Upper lobe of right lung (tissue), 1 donor: ENCODE measurements at regions not wholly inside any gene's neighbourhood (a gene's known extent, or its start where the extent isn't known, plus 50 kb on each side); places are given as distances from the start of the nearest gene placed in this dataset.
A peak's percentile ranks its signal among the peaks of the same experiment; 100 is the strongest.
"Not testable (repeated sequence)": the region's sequence is repeated elsewhere in the genome, so short reads cannot be mapped to it uniquely, and the experiment has no call there.

Source experiments
- ATAC-seq: fragments of 200-7000 bp; cut with Tn5 transposase; one replicate; pipeline ENCODE4 v1.9.1; 2020; ENCODE audit warnings: mild to moderate bottlenecking, moderate library complexity
- DNase-seq: peaks from one replicate; pipeline ENCODE4 v3.0.0-alpha.2; 2020
- H3K27ac ChIP-seq: fragments of 200-600 bp; one replicate; pipeline ENCODE4 v1.8.0; 2022
- H3K27me3 ChIP-seq: fragments of 200-600 bp; one replicate; pipeline ENCODE4 v1.8.0; 2022; ENCODE audit warnings: mild to moderate bottlenecking
- H3K36me3 ChIP-seq: fragments of 200-600 bp; one replicate; pipeline ENCODE4 v1.8.0; 2022
- H3K4me1 ChIP-seq: fragments of 200-600 bp; one replicate; pipeline ENCODE4 v1.8.0; 2022
- H3K4me3 ChIP-seq: fragments of 200-600 bp; one replicate; pipeline ENCODE4 v1.8.0; 2022; ENCODE audit warnings: mild to moderate bottlenecking
- H3K9me3 ChIP-seq: fragments of 200-600 bp; one replicate; pipeline ENCODE4 v1.8.0; 2022
- CTCF ChIP-seq: fragments of 200-600 bp; IDR thresholded peaks from one replicate; pipeline ENCODE4 v1.8.0; 2022; ENCODE audit warnings: antibody characterized with exemption
- intact Hi-C: fragments of 100-400 bp; cut with DNase I; formaldehyde crosslinking; loops from one replicate; pipeline ENCODE4 v1.11.0; 2022
- donor health status: DM: no; HTN: yes; CAD: no; lungs with severe emphysema.

- no peak for TF ChIP-seq CTCF
- Histone ChIP-seq H3K27ac (no peak overlapping the region), H3K27me3 (no peaks in the 10 kb centered on the region), H3K36me3 (no peaks in the 10 kb centered on the region), H3K9me3 (no peaks in the 10 kb centered on the region), H3K4me3 (no peak overlapping the region), H3K4me1 (no peaks in the 10 kb centered on the region)
- ATAC-seq (no peak), DNase-seq (no peak)
- intact Hi-C loops: no loop called here
Observed at GRCh38 chr15:81825136-81825535, 220.7 kb downstream of the MEX3B start.

- ATAC-seq, intact Hi-C loops, H3K27ac ChIP-seq, DNase-seq, H3K36me3 ChIP-seq, H3K4me3 ChIP-seq, H3K27me3 ChIP-seq, H3K4me1 ChIP-seq, H3K9me3 ChIP-seq: not testable (repeated sequence)
Observed at GRCh38 chr15:81822587-81822986, 223.2 kb downstream of the MEX3B start.

GRCh38 chr15:81819924-81820635, 225.7 kb downstream of the MEX3B start:
- intact Hi-C loops: no loop called here
- no peak overlapping the region for H3K27ac ChIP-seq
- no peaks in the 10 kb centered on the region for H3K36me3 ChIP-seq
- ATAC-seq: no peak
- no peak for DNase-seq
- no peak overlapping the region for H3K4me3 ChIP-seq
- no peaks in the 10 kb centered on the region for H3K4me1 ChIP-seq
- no peak for TF ChIP-seq CTCF
- H3K27me3 ChIP-seq: no peaks in the 10 kb centered on the region
- H3K9me3 ChIP-seq: no peaks in the 10 kb centered on the region

GRCh38 chr15:81814882-81815455, 230.8 kb downstream of the MEX3B start:
- Histone ChIP-seq H3K36me3 (no peaks in the 10 kb centered on the region), H3K9me3 (no peaks in the 10 kb centered on the region), H3K4me3 (no peak overlapping the region), H3K4me1 (no peaks in the 10 kb centered on the region), H3K27ac (no peak overlapping the region), H3K27me3 (no peaks in the 10 kb centered on the region)
- no peak for TF ChIP-seq CTCF
- intact Hi-C loops: no loop called here
- ATAC-seq (no peak), DNase-seq (no peak)

- DNase-seq (no peak), ATAC-seq (peak; percentile 31)
- H3K27me3 ChIP-seq: no peaks in the 10 kb centered on the region
- H3K36me3 ChIP-seq: no peaks in the 10 kb centered on the region
- no peaks in the 10 kb centered on the region for H3K4me1 ChIP-seq
- no peak overlapping the region for H3K4me3 ChIP-seq
- no peak for TF ChIP-seq CTCF
- intact Hi-C loops: no loop called here
- H3K9me3 ChIP-seq: no peaks in the 10 kb centered on the region
- H3K27ac ChIP-seq: no peak overlapping the region
Observed at GRCh38 chr15:81813215-81813614, 232.6 kb downstream of the MEX3B start.

- Histone ChIP-seq H3K27ac (no peak overlapping the region), H3K36me3 (no peaks in the 10 kb centered on the region), H3K9me3 (no peaks in the 10 kb centered on the region), H3K4me1 (no peaks in the 10 kb centered on the region), H3K4me3 (no peak overlapping the region), H3K27me3 (no peaks in the 10 kb centered on the region)
- intact Hi-C loops: no loop called here
- no peak for ATAC-seq
- no peak for DNase-seq
- no peak for TF ChIP-seq CTCF
Observed at GRCh38 chr15:81812456-81812855, 233.4 kb downstream of the MEX3B start.
